H1 (cell line): ENCODE measurements at regions not wholly inside any gene's neighbourhood (a gene's known extent, or its start where the extent isn't known, plus 50 kb on each side); places are given as distances from the start of the nearest gene placed in this dataset.

Experiments used
- CTCF ChIA-PET: fragments of 300-600 bp; sonication (Branson Sonifier 250); formaldehyde crosslinking; loops from one replicate; lab custom pipeline; 2021; ENCODE audit not compliant: partially characterized antibody; lab: Charles Lee
- POLR2A ChIA-PET: fragments of 300-600 bp; sonication (Branson Sonifier 250); formaldehyde crosslinking; loops from one replicate; lab custom pipeline; 2021; ENCODE audit warnings: inconsistent platforms; ENCODE audit not compliant: partially characterized antibody; lab: Charles Lee
- DNase-seq, 2 experiments: peaks; one replicate each; pipeline versions ENCODE4 v3.0.0 to v3.0.0-alpha.2; 2010 to 2022; ENCODE audit warnings: low spot score in 2 of 2, low read depth in 1 of 2, mixed read lengths in 1 of 2
- FAIRE-seq: peaks from 2 replicates; lab custom pipeline; 2011; peaks lifted over from hg19 to GRCh38; lab: Jason Lieb, UNC
- H2AFZ ChIP-seq: 2 replicates; pipeline ENCODE4 v1.8.1; 2012; ENCODE audit warnings: low read length, inconsistent platforms
- H2AK5ac ChIP-seq: 2 replicates; pipeline ENCODE4 v1.6.1; 2013; ENCODE audit warnings: low read depth, low read length
- H2BK120ac ChIP-seq: replicated peaks from 2 replicates; pipeline ENCODE3; 2013; ENCODE audit warnings: low read depth, low read length, inconsistent platforms
- H2BK12ac ChIP-seq: 2 replicates; pipeline ENCODE4 v1.6.1; 2013; ENCODE audit warnings: low read depth, low read length
- H2BK15ac ChIP-seq: 2 replicates; pipeline ENCODE4 v1.6.1; 2013; ENCODE audit warnings: low read length
- H2BK20ac ChIP-seq: 2 replicates; pipeline ENCODE4 v1.6.1; 2013; ENCODE audit warnings: low read length
- H2BK5ac ChIP-seq: 2 replicates; pipeline ENCODE4 v1.6.1; 2013; ENCODE audit warnings: low read depth, low read length
- H3K14ac ChIP-seq: 2 replicates; pipeline ENCODE4 v1.6.1; 2013; ENCODE audit warnings: inconsistent platforms; ENCODE audit not compliant: insufficient read length
- H3K18ac ChIP-seq: 2 replicates; pipeline ENCODE4 v1.6.1; 2013; ENCODE audit warnings: low read length; ENCODE audit errors: extremely low read depth
- H3K23ac ChIP-seq: 2 replicates; pipeline ENCODE4 v1.6.1; 2013; ENCODE audit warnings: inconsistent platforms; ENCODE audit not compliant: insufficient read length
- H3K23me2 ChIP-seq: 2 replicates; pipeline ENCODE4 v1.6.1; 2013; ENCODE audit warnings: low read depth, low read length
- H3K27ac ChIP-seq: 2 replicates; pipeline ENCODE4 v1.6.1; 2011; ENCODE audit warnings: low read depth, low read length, inconsistent platforms
- H3K27me3 ChIP-seq, 4 experiments: replicated peaks in 1 of 4; 1 replicate in 1 of 4; 2 replicates in 3 of 4; pipeline versions ENCODE4 v1.6.1 to v1.8.1; 2011 to 2013; ENCODE audit warnings: low read length in 3 of 4, mild to moderate bottlenecking in 3 of 4, inconsistent platforms in 2 of 4, mixed read lengths in 2 of 4, moderate library complexity in 1 of 4; ENCODE audit not compliant: control insufficient read depth in 3 of 4, insufficient read depth in 3 of 4; ENCODE audit errors: extremely low read depth in 1 of 4
- H3K36me3 ChIP-seq, 4 experiments: 2 replicates each; pipeline versions ENCODE4 v1.6.1 to v1.8.1; 2011 to 2013; ENCODE audit warnings: mild to moderate bottlenecking in 4 of 4, low read length in 3 of 4, moderate library complexity in 2 of 4, control low read depth in 1 of 4, inconsistent platforms in 1 of 4; ENCODE audit not compliant: insufficient read depth in 4 of 4, control insufficient read depth in 2 of 4
- H3K4ac ChIP-seq: replicated peaks from 2 replicates; pipeline ENCODE3; 2013; ENCODE audit warnings: low read length, low read depth, mixed read lengths, inconsistent platforms; ENCODE audit not compliant: insufficient read length
- H3K4me1 ChIP-seq, 4 experiments: replicated peaks in 1 of 4; 1 replicate in 1 of 4; 2 replicates in 3 of 4; pipeline versions ENCODE4 v1.6.1 to v1.8.1; 2011 to 2013; ENCODE audit warnings: low read length in 3 of 4, inconsistent platforms in 2 of 4, mixed read lengths in 1 of 4; ENCODE audit not compliant: insufficient read depth in 4 of 4, control insufficient read depth in 3 of 4
- H3K4me2 ChIP-seq, 2 experiments: 2 replicates each; pipeline versions ENCODE4 v1.6.1 to v1.8.1; 2011 to 2013; ENCODE audit warnings: low read depth in 2 of 2, low read length in 2 of 2, control low read depth in 1 of 2, inconsistent platforms in 1 of 2, mild to moderate bottlenecking in 1 of 2; ENCODE audit not compliant: insufficient read depth in 1 of 2
- H3K4me3 ChIP-seq, 4 experiments: fragments of 200-600, 300-600 bp in 1 of 4; sonication (generic), shearing (Covaris generic), sonication (Bioruptor Twin) in 1 of 4; 2 replicates each; pipeline versions ENCODE4 v1.5.1 to v1.8.1; 2011 to 2016; ENCODE audit warnings: low read length in 4 of 4, low read depth in 3 of 4, control low read depth in 2 of 4, inconsistent platforms in 2 of 4, mild to moderate bottlenecking in 2 of 4, mixed read lengths in 1 of 4, moderate library complexity in 1 of 4; ENCODE audit not compliant: insufficient read depth in 2 of 4; ENCODE audit errors: extremely low read depth in 1 of 4
- H3K56ac ChIP-seq: replicated peaks from 2 replicates; pipeline ENCODE3; 2013; ENCODE audit warnings: low read depth, mild to moderate bottlenecking, mixed read lengths, low read length, inconsistent platforms; ENCODE audit not compliant: insufficient read length
- H3K79me1 ChIP-seq: 2 replicates; pipeline ENCODE4 v1.6.1; 2013; ENCODE audit warnings: low read depth, low read length, control low read depth
- H3K79me2 ChIP-seq, 2 experiments: 2 replicates each; pipeline versions ENCODE4 v1.6.1 to v1.8.1; 2012 to 2013; ENCODE audit warnings: low read length in 2 of 2, mild to moderate bottlenecking in 2 of 2, inconsistent platforms in 1 of 2; ENCODE audit not compliant: insufficient read depth in 2 of 2, control insufficient read depth in 1 of 2
- H3K9ac ChIP-seq, 4 experiments: replicated peaks in 1 of 4; 1 replicate in 1 of 4; 2 replicates in 3 of 4; pipeline versions ENCODE4 v1.6.1 to v1.8.1; 2011 to 2013; ENCODE audit warnings: low read depth in 3 of 4, low read length in 3 of 4, control low read depth in 2 of 4, mild to moderate bottlenecking in 2 of 4, moderate library complexity in 2 of 4, inconsistent platforms in 1 of 4; ENCODE audit errors: extremely low read depth in 1 of 4
- H3K9me3 ChIP-seq, 2 experiments: 2 replicates each; pipeline versions ENCODE4 v1.6.1 to v1.8.1; 2012 to 2013; ENCODE audit warnings: mild to moderate bottlenecking in 2 of 2, moderate library complexity in 2 of 2, control low read depth in 1 of 2, inconsistent platforms in 1 of 2, low read depth in 1 of 2, low read length in 1 of 2, mixed read lengths in 1 of 2; ENCODE audit not compliant: insufficient read depth in 2 of 2
- H4K20me1 ChIP-seq, 2 experiments: replicated peaks in 1 of 2; 2 replicates each; pipeline versions ENCODE3 to v1.8.1; 2011 to 2013; ENCODE audit warnings: inconsistent platforms in 2 of 2, low read length in 2 of 2, mild to moderate bottlenecking in 1 of 2; ENCODE audit not compliant: insufficient read depth in 2 of 2, control insufficient read depth in 1 of 2
- H4K5ac ChIP-seq: 2 replicates; pipeline ENCODE4 v1.6.1; 2013; ENCODE audit warnings: low read length, low read depth, mixed read lengths, inconsistent platforms; ENCODE audit not compliant: insufficient read length
- H4K8ac ChIP-seq: 2 replicates; pipeline ENCODE4 v1.8.0; 2013; ENCODE audit warnings: mild to moderate bottlenecking, moderate library complexity, low read length, inconsistent platforms; ENCODE audit not compliant: insufficient read depth; ENCODE audit errors: extremely low read depth
- H4K91ac ChIP-seq: replicated peaks from 2 replicates; pipeline ENCODE3; 2013; ENCODE audit warnings: low read length, mixed read lengths, inconsistent platforms; ENCODE audit not compliant: insufficient read length
- ATF2 ChIP-seq: IDR thresholded peaks from 2 replicates; pipeline ENCODE4 v1.6.1; 2012; ENCODE audit warnings: low read length, inconsistent platforms
- ATF3 ChIP-seq: IDR thresholded peaks from 2 replicates; pipeline ENCODE4 v1.6.1; 2011; ENCODE audit warnings: low read depth, mild to moderate bottlenecking, low read length; ENCODE audit not compliant: insufficient read depth
- BACH1 ChIP-seq: IDR thresholded peaks from 2 replicates; pipeline ENCODE4 v1.6.1; 2012; ENCODE audit warnings: low read length, improper control_type of control experiment
- BCL11A ChIP-seq, 2 experiments: IDR thresholded peaks; one replicate each; pipeline ENCODE4 v1.6.1; 2011; ENCODE audit warnings: low read depth in 2 of 2, low read length in 2 of 2, mild to moderate bottlenecking in 2 of 2
- CBX5 ChIP-seq: fragments of 300-800, 300-1000 bp; sonication (generic); IDR thresholded peaks from 2 replicates; pipeline ENCODE4 v1.7.1; 2016; ENCODE audit warnings: antibody characterized with exemption, low read length, low read depth
- CBX8 ChIP-seq: fragments of 300-800, 300-1000 bp; sonication (generic); IDR thresholded peaks from 2 replicates; pipeline ENCODE4 v1.7.1; 2016; ENCODE audit warnings: low read depth, low read length, borderline replicate concordance
- JUND ChIP-seq: IDR thresholded peaks from 2 replicates; pipeline ENCODE4 v1.6.1; 2011; ENCODE audit warnings: mild to moderate bottlenecking, improper control_type of control experiment, low read length
- MAFK ChIP-seq: IDR thresholded peaks from 2 replicates; pipeline ENCODE4 v1.6.1; 2012; ENCODE audit warnings: low read depth, mild to moderate bottlenecking, improper control_type of control experiment, low read length
- RNF2 ChIP-seq: fragments of 200-900, 300-1000 bp; sonication (generic); IDR thresholded peaks from 2 replicates; pipeline ENCODE4 v1.7.1; 2016; ENCODE audit warnings: borderline replicate concordance, low read depth, mild to moderate bottlenecking, antibody characterized with exemption, low read length; ENCODE audit not compliant: poor library complexity, severe bottlenecking; ENCODE audit errors: missing control alignments
- SUZ12 ChIP-seq: fragments of 200-600 bp; sonication (generic); IDR thresholded peaks from 2 replicates; pipeline ENCODE4 v1.6.1; 2012; ENCODE audit warnings: mild to moderate bottlenecking, inconsistent platforms, low read length, moderate library complexity, mixed read lengths
- TAF1 ChIP-seq: IDR thresholded peaks from 2 replicates; pipeline ENCODE4 v1.6.1; 2011; ENCODE audit warnings: mild to moderate bottlenecking, low read depth, low read length
- WGBS, 2 experiments: shearing (Covaris generic) in 1 of 2; methylation state at CpG; one replicate each; pipeline versions ENCODE4 v1.1.6 to v1.1.7; 2013 to 2015; ENCODE audit warnings: low lambda C conversion rate in 2 of 2, mixed read lengths in 2 of 2, inconsistent platforms in 1 of 2, low coverage in 1 of 2, missing lambda C conversion rate in 1 of 2; ENCODE audit not compliant: insufficient replicate concordance in 2 of 2, insufficient coverage in 1 of 2, insufficient read length in 1 of 2; ENCODE audit errors: extremely low coverage in 1 of 2, missing lambda C conversion rate in 1 of 2; 5-methylcytosine and 5-hydroxymethylcytosine counted together

DNA sequence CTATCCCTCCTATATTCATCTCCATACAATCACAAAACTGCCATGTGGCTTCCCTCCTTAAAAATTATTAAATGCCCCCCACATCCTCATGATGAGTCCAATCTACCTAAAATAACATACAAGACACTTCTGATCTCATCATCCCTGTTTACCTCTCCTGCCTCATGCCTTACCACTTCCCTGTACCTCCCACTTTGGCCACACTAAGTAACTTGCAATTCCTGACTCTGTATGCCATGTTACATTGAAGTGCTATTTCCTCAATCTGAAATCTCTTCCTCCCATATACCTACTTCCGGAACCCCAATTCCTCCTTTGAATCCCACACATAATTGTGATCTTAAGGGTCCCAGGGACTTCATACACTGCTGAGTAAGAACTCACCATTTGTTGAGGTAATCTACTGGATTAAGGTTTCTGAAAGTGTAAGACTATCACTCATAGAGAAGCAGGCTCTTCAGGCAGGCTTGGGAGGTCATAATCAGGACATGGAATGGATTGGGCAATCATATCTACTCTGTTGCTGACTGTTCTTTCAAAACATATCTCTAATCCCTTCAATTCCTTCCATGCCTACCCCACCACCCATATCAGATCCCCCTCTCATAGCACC, 117.6 kb upstream of the PLEKHG7 start:
- H2AK5ac ChIP-seq, result no peak overlapping the region
- no peak overlapping the region for H3K14ac ChIP-seq
- no peak overlapping the region for H2BK15ac ChIP-seq
- no peak overlapping the region for H3K23ac ChIP-seq
- H3K56ac ChIP-seq, result no peak overlapping the region
- no peak overlapping the region for H3K4ac ChIP-seq
- POLR2A ChIA-PET, result no interaction called here
- H3K27ac ChIP-seq, result no peak overlapping the region
- H3K18ac ChIP-seq, result no peak overlapping the region
- H4K5ac ChIP-seq, result no peak overlapping the region
- H3K9ac ChIP-seq, result no peak overlapping the region
- no peak overlapping the region for H2BK12ac ChIP-seq
- H4K91ac ChIP-seq, result no peak overlapping the region
- no peaks in the 10 kb centered on the region for H3K79me1 ChIP-seq
- no peaks in the 10 kb centered on the region; a peak in 1 of 4 replicates for H3K9me3 ChIP-seq
- peaks cover 0 to 6% (median 0%) of the 10 kb centered on the region in 4 experiments; a peak in 1 of 7 replicates for H3K4me1 ChIP-seq
- no peak overlapping the region for H2AFZ ChIP-seq
- H3K36me3 ChIP-seq, result no peaks in the 10 kb centered on the region
- FAIRE-seq, result no peak
- no peak overlapping the region for H4K8ac ChIP-seq
- no peak overlapping the region for H3K4me3 ChIP-seq
- H2BK5ac ChIP-seq, result no peak overlapping the region
- DNase-seq, result no peak
- no peaks in the 10 kb centered on the region for H3K79me2 ChIP-seq
- H3K4me2 ChIP-seq, result no peak overlapping the region
- no peaks in the 10 kb centered on the region for H4K20me1 ChIP-seq
- no peak overlapping the region for H2BK120ac ChIP-seq
- H2BK20ac ChIP-seq, result no peak overlapping the region
- no peaks in the 10 kb centered on the region for H3K23me2 ChIP-seq
- 95% methylated on average over 1 of the region's 1 CpG; no CpG with 5 or more reads in 1 of the 2 experiments for WGBS, 2 experiments
- no peaks in the 10 kb centered on the region for H3K27me3 ChIP-seq
- CTCF ChIA-PET, result no interaction called here
- TF ChIP-seq ATF3, result no peak
- no peak for TF ChIP-seq BCL11A (IDR thresholded peaks at IDR 0.05; ENCODE audit: low read depth in 2 of 2, low read length in 2 of 2)
- no peak for TF ChIP-seq CBX5
- no peak for TF ChIP-seq TAF1
- TF ChIP-seq SUZ12, result no peak
- TF ChIP-seq MAFK, result no peak
- no peak for TF ChIP-seq CBX8
- no peak for TF ChIP-seq RNF2
- no peak for TF ChIP-seq ATF2
- no peak for TF ChIP-seq BACH1
- no peak for TF ChIP-seq JUND
